Stimulated activated CD4-positive, alpha-beta T cell treated with anti-CD3 and anti-CD28 coated beads, Interleukin-1b, Interleukin-23, amount 100 ng/mL, for 48 hours (primary cell): ENCODE measurements at regions not wholly inside any gene's neighbourhood (a gene's known extent, or its start where the extent isn't known, plus 50 kb on each side); places are given as distances from the start of the nearest gene placed in this dataset.
"Not testable (repeated sequence)": the region's sequence is repeated elsewhere in the genome, so short reads cannot be mapped to it uniquely, and the experiment has no call there.

Source experiments
- DNase-seq: peaks from one replicate; pipeline ENCODE4 v3.0.0-alpha.2; 2020

DNA sequence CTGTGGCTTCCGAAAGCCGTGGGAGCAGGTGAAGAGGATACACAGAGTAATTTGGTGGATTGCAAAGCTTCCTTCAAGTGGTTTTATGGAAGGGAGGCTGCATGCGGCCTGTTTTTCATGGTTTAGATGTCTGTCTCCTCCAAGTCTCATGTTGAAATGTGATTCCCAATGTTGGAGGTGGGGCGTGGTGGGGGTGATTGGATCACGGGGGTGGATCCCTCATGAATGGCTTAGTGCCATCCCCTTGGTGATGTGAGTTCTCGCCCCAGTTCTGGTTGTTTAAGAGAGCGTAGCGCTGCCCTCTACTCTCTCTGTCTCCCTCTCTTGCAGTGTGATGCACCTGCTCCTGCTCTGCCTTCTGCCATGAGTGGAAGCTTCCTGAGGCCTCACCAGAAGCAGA lies 247.8 kb upstream of the B3GAT1 start:
- DNase-seq = no peak

DNA sequence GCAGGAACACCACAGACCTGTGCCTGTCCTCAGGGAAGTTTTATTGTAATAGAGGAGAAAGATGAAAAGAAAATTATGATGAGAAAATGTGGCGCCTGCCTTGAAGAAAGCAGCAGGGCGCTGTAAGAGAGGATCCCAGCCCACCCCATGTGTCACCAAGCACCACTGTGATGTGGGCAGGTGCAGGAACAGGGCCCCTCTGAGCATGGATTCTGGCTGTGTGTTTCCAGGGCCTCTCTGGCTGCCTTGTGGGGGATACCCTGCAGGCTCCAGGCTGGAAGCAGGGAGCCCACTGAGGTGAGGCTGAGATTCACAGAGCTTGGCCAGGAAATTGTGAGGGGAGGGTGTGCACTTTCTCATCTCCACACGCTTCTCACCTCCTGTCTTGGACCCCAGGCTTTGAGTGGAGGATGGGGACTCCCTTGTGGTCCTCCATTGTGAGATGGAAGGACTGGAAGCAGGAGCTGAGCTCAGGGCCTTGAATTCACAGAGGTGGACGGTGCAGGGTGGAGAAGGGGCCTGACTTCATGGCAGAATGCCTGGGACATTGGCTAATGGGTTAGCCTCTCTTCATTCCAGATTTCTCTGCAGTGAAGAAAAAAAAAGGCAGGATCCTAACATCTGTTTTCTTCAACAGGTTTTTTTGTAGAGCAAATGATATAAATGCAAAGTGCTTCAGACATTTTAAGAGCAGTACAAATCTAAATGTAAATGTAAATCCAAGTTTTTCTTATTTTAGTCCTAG lies 246.6 kb upstream of the B3GAT1 start:
- no peak for DNase-seq

DNA sequence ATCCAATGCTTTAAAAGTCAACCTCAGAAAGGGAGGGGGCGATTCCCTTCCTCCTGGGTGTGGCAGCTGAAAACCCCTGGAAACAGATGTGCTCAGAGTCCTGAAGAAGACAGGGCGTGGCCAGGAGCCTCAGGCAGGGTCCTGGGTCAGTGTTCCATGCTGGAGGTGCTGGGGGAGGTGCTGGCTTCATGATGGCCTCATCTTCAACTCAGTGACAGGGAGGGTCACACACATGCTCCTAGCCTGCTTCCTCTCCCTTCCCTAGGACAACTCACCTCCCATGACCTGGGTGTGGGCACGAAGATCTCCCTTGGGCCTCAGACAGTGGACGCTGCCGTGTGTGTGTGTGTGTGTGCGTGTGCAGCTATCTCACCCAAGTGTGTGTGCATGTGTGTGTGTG lies 245.6 kb upstream of the B3GAT1 start:
- DNase-seq = no peak

DNA sequence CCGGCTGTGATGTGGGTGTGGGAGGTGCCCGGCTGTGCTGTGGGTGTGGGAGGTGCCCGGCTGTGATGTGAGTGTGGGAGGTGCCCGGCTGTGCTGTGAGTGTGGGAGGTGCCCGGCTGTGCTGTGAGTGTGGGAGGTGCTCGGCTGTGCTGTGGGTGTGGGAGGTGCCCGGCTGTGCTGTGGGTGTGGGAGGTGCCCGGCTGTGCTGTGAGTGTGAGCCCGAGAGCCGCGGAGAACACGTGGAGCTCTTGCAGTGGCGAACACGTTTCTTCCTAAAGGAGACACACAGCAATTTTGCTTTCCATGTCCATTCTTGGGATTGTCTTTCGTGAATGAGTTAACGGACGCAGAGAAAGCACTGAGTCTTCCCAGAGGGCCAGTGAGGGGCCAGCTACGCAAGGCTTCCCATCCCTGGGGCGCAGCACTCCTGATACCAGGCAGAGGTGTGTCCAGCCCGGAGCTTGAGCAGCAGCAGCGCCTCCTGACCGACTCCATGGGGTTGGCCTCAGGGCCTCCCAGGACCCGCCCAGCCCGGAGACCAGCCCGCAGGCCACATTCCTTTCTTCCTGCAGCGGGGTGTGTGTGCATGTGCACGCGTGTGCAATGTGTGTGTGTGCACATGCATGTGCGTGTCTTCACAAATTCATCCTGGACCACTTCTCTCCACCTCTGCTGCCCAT lies 245.0 kb upstream of the B3GAT1 start:
- DNase-seq = no peak

DNA sequence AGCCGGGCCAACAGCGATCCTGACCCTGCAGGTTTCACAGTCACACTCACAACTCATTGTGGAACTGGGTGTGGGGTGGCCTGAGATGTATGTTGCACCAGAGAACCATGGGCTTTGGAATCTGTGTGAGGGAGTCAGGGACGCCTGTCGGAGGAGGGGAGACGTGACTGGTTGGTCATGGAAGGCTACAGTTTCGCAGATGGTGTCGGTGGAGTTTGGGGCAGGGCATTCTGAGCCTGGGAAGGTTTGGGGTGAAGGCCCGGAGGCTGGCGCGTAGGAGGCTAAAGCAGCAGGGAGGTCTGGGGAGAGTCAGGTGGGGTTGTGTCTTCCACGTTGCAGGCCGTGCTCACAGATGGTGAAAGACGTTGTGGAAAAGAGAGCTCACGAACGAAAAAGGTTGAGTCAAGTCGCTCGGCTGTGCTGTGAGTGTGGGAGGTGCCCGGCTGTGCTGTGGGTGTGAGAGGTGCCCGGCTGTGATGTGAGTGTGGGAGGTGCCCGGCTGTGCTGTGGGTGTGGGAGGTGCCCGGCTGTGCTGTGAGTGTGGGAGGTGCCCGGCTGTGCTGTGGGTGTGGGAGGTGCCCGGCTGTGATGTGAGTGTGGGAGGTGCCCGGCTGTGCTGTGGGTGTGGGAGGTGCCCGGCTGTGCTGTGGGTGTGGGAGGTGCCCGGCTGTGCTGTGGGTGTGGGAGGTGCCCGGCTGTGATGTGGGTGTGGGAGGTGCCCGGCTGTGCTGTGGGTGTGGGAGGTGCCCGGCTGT lies 244.2 kb upstream of the B3GAT1 start:
- DNase-seq = not testable (repeated sequence)

DNA sequence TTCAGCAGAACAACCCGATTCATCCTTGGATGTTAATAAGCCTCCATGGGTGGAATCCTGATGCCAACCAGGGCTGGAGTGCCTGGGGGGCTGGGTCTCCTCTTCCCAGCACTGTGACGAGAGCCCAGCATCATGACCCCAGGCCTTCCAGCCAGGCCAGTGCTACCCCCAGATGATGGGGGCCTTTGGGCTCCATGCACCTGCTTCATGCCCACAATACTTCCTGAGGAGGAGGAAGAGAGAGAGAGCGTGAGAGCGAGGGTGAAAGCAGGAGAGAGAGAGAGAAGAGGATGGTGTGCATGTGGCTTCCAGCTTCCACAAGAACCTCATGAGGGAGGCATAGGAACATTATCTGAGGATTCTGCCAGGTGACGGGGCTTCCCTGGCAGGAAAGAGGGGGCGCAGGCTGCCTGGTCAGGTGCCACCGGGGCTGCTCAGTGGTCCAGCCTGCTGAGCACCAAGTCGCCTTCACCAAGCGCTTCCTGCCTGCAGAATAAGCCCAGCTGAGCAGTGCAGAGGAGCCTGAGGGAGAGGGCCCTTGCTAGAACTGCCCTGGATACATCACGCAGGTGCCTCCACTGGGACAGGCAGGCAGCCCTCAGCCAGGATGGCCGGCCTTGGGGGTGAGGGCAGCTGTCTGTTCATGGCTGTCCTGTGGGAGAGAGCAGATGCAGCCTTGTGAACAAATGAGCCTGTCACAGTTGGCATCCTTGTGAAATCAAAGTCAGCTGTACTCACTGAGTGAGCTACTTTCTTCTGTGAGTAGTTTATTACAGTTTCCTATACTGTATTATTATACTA lies 243.3 kb upstream of the B3GAT1 start:
- no peak for DNase-seq

DNA sequence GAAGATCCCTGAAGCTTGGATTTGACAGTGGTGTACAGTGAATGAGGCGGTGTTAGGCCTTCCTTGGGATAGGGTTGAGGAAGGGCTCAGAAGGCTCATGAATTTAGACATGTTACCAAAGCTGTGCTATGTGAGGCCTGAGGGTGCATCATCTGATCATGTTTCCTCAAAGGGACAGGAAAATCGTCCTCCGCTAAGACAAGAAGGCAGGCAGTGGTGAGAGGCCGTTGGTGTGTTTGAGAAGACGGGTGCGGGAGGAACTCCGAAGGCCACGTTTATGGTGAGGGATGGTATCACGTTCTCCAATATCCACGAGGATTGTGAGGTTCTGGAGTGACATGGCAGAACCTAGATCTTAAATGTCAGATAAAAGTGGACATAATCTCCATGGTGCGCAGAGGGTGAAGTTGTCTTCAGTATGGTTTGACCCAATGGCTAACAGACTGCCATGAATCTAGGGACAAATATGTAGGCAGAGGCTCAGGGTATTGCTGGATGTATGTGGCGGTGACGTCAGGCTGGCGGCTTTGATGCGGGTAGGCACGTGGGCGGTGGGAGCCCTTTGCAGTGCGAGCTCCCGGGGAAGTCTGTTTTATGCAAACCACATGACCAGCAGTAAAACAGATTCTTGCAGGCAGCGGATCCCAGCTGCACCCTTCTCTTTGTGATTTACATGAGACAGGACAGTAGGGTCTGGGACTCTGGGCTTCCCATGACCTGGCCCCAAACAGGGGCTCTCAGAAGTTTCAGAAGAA lies 242.3 kb upstream of the B3GAT1 start:
- DNase-seq = peak; percentile 47

DNA sequence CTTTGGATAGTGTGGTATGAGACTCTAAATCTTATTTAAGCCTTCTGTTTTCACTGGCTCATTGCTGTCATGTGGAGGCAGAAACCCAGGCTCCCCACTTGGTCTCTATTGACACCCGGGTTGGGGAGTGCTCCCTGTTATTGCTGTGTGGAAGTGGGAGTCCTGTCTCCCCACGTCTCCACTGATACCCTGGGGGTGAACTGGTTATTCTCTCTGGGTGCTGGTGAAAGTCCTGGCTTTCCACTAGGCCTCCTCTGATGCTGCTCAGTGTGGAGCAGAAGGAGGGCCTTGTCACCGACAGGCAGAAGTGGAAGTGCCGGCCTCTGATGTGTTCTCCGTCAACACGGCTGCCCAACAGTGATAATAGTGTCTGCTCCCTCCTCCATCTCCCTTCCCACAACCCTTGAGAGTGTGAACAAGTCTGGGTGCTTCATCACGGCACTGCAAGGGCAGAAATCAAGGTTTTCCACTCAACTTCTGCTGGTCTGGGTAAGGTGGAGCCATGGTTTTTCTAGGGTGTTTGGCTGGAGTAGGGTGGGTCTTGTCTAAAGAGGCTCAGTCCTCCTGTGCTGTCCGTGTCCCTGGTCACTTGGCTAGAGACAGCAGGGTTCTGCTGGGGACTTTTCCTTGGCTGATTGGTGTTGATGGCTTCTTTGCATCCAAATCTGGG lies 240.7 kb upstream of the B3GAT1 start:
- DNase-seq = no peak

DNA sequence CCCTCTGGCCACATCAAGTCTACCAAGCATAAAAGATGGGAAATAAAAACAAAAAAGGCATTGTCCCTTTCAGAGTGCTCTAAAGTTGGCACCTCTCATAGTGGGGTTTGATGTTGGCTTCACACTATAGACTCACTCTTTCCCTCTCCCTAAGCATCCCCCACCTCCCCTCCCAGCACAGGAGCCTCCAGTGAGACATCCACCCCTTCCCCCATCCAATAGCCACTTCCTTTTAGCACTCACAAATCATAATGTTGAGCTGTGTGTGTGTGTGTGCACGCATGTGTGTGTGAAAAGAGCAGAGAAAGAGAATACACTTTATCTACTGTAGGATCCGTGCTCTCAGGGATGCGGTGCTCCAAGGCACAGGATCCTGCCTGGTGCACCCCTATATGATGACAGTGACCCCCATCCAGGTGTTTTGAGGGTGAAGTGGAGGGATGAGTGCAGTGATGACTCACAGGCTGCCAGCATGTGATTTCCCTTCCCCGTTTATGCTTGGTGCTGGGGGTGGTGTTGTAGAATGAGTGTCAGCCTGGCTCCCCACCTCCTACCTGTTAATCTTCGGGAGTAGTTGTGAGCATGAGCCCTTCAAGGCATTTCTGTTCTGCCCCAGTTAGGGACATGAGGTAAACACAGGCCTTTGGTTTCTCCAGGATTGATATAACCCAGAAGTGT lies 235.2 kb upstream of the B3GAT1 start:
- DNase-seq = no peak

DNA sequence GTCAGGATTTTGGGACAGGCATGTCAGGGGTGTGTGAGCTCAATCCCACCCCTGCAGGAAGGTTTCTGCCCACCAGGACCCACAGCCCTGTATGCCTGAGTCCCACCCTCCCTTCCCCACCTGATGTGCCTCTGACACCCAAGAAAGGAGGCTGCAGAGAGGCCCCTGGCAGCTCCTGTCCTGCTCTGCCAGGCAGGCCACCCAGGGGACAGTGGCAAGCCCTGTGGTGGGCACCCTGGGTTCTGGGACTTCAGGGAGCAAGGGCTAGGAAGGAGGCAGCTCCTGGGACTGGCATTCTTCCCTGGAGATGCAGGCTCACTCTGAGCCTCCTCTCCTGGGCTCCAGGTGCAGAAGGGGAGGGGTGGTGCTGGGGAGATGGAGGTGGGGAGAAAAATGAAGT lies 234.5 kb upstream of the B3GAT1 start:
- DNase-seq = no peak

DNA sequence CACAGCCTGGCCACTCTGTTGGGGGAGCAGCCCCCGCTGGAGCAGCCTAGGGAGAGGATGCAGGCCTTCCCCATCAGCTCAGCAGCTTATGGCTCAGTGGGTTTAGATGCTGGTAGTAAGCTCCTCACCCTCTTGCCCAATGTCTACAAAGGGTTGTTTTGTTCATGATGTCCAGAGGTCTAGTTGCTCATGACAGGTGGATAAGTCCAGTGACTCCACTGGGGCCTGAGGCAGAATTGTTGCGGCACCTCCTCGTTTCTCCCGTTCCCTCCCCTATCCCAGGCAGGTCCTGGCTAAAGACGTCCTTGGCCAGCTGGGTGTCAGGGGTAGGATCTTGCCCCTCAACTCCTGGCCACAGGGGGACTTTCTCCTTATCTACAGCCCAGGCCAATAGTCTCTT lies 233.5 kb upstream of the B3GAT1 start:
- DNase-seq = no peak

DNA sequence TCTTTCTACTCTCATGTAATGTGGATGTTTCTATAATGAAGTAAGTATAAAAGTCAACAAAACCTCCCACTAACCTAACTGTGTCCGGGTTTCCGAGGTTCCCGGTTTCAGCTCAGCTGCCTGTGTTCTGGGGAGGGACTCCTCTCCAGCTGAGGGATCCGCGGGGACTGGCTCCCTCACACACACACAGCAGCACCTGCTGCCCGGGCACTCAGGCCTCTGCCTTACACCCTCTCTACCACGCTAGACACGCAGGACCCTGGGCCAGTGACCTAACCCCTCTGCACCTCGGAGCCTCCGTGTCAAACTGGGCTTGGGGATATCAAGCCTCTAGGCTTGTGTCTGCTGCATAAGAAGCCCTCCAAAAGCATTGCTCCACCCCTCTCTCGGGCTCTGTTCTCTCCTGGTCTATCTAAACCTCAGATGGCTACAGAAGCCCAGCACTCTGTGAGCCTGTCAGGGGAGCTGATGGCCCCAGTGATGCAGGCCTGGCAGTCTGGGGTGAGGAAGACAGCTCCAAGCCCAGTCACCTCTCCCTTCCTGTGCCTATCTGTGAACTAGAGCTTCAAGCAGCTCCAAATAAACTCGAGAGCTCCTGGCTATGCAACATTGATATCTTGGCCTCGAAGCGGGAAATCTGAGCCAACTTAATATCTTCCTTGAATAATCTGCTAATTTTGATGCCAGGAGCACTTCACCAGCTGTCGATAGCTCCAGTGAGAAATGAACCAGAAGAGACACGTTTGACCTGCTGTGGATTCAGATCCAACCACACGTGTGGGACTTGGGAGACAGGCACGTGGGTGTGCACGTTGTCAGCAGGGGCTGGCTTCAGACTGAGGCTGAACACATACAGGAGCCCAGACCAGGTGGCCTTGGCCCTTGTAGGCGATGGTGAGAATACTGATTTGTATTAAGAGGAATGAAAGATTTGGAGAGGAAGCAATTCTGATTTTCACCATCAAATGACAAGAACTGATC lies 232.7 kb upstream of the B3GAT1 start:
- no peak for DNase-seq

DNA sequence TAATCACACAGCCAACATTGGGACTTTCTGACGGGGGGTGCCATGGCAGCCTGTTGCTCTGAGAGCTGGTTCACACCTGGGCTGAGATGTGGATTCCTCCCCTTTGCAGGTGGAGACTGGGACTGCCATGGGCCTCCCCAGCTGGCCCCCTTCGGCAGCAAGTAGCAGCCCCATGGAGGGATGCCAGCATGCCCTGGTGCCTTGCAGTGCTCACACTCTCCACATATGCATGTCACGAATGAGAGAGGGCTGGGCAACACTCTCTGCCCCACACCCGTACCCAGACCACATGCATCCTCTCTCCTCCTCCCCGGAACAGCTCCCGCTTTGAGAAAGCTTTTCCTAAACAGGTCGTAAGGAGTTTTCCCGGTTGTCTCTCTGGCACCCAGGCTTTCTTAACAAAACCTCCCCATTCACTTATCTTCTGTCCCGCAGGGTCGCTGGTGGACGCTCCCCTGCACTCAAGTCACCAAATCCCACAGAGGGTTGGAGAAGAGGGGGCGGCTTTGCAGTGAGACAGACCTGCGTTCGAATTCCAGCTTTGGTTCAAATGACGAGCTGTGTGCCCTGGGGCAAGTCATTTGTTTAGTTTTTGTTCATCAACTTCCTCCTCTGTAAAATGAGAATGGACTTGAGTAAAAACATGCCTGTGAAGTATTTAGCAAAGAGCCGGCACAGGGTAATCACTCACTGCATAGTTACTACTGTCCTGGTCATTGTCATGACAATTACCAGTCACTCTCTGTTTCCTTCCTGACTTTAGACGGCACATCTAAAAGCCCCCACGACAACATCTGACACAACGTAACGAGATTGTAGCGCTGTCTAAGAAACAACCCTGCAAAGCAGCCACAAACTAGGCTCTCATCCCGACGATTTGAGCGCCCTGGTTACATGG lies 231.3 kb upstream of the B3GAT1 start:
- no peak for DNase-seq

DNA sequence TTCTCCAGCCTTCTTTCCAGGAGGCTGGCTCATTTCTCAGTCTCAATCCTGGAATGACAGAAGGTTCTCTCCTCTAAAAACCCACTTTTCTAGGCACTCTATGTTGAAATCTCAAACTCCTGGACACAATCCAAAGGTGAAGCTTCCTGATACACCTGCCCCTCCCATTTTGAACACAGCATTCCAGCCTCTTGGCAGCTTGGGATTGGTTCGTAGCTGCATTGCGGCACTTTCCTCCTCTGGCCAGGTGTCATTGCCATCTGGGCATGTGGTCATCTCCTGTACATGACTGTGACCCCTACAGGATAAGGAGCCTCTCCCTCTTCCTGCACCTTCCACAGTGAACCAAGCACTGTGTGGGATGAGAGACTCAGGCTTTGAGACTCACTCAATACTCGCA lies 230.2 kb upstream of the B3GAT1 start:
- DNase-seq = no peak

DNA sequence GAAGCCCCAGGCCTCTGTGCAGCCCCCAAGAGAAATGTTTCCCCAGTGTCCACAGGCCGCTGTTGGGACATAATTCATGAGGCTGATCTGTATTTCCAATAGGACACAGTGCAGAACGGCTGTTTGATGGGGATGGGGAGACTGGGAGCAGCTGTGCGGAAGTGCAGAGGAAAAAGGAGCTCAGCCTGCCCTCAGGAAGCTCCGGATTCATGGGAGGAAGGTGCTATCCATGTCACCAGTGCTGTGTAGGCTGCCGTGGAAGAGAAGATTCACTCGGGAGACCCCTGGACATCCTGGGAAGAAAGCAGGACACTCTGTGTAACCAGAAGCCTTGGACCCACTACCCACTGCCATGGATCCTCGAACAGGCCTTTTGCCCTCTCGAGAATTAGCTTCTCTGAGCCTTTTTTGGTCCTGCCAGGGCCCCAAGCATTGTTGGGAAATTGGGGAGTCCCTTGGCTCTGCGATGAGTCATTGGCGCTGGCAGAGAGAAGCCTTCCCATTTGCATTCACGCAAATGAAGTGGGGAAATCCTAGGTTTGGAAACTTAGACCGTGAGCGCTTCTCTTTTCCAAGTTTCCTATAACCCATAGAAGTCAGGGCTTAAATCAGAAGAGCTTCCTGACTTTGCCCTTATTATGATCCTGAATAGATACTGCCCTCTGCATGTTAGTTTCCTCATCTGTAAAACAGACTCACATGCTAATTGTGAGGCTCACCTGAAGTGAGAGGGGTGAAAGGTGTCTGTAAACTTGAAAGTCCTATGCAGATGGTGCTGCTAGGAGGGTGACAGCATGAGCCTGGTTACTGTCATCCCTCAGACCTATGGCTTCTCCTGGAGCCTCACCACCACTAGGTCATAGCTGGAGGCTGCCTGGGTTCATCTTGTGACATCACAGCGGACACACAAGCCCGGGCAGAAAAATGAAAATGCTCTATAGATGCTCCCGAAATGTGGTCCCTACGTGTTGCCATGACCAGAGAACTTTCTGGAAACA lies 229.2 kb upstream of the B3GAT1 start:
- no peak for DNase-seq

DNA sequence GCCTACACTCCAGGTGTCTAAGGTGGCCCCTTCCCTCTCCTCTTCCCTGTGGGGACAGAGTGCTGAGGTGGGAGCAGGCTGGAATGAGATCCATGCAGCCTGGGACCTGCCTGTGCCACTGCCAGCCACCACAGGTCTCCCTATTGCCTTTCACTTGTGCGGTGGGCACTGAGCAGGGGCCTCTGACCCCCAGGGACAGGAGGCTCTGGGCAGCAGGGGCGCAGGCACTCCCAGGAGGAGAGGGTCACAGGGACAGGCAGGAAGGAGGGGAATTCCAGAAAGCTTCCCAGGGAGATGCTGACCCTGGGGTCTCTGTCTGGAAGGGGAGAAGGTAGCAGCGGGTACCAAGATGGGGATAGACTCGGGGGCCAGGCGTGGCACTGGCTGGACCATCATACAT lies 228.5 kb upstream of the B3GAT1 start:
- DNase-seq = no peak

DNA sequence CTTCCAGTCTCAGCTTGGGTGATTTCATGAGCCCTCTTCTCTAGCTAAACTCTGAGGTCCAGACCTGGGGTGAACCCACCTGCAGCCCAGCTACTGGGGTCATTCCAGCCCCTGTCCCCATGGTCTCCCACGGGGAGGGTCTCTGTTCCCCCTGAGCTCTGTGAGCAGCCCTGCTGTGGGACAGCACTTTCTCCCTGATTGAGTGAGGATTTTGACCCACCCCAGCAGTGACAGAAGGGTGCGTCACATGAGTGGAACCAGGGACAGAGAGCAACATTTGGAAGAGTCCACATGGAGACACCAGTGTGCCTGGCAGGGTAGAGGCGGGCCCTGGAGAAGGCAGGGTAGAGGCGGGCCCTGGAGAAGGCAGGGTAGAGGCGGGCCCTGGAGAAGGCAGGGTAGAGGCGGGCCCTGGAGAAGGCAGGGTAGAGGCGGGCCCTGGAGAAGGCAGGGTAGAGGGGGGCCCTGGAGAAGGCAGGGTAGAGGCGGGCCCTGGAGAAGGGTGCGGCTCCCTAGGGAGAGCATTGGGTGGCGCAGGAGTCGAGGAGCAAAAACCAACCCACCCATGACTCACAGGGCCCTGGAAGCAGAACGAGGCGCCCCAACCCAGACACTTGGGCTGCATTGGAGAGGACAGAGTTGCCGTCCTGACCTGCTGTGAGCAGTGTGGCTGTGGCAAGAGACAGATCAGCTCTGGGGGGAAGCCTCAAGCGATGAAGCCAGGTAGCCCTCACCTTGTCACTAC lies 227.7 kb upstream of the B3GAT1 start:
- DNase-seq = no peak
